H1 (cell line): ENCODE measurements at regions not wholly inside any gene's neighbourhood (a gene's known extent, or its start where the extent isn't known, plus 50 kb on each side); places are given as distances from the start of the nearest gene placed in this dataset.

Experiments
- CTCF ChIA-PET: fragments of 300-600 bp; sonication (Branson Sonifier 250); formaldehyde crosslinking; loops from one replicate; lab custom pipeline; 2021; ENCODE audit not compliant: partially characterized antibody; lab: Charles Lee
- POLR2A ChIA-PET: fragments of 300-600 bp; sonication (Branson Sonifier 250); formaldehyde crosslinking; loops from one replicate; lab custom pipeline; 2021; ENCODE audit warnings: inconsistent platforms; ENCODE audit not compliant: partially characterized antibody; lab: Charles Lee
- DNase-seq, 2 experiments: peaks; one replicate each; pipeline versions ENCODE4 v3.0.0 to v3.0.0-alpha.2; 2010 to 2022; ENCODE audit warnings: low spot score in 2 of 2, low read depth in 1 of 2, mixed read lengths in 1 of 2
- FAIRE-seq: peaks from 2 replicates; lab custom pipeline; 2011; peaks lifted over from hg19 to GRCh38; lab: Jason Lieb, UNC
- H2AFZ ChIP-seq: 2 replicates; pipeline ENCODE4 v1.8.1; 2012; ENCODE audit warnings: low read length, inconsistent platforms
- H2AK5ac ChIP-seq: 2 replicates; pipeline ENCODE4 v1.6.1; 2013; ENCODE audit warnings: low read depth, low read length
- H2BK120ac ChIP-seq: replicated peaks from 2 replicates; pipeline ENCODE3; 2013; ENCODE audit warnings: low read depth, low read length, inconsistent platforms
- H2BK12ac ChIP-seq: 2 replicates; pipeline ENCODE4 v1.6.1; 2013; ENCODE audit warnings: low read depth, low read length
- H2BK15ac ChIP-seq: 2 replicates; pipeline ENCODE4 v1.6.1; 2013; ENCODE audit warnings: low read length
- H2BK20ac ChIP-seq: 2 replicates; pipeline ENCODE4 v1.6.1; 2013; ENCODE audit warnings: low read length
- H2BK5ac ChIP-seq: 2 replicates; pipeline ENCODE4 v1.6.1; 2013; ENCODE audit warnings: low read depth, low read length
- H3K14ac ChIP-seq: 2 replicates; pipeline ENCODE4 v1.6.1; 2013; ENCODE audit warnings: inconsistent platforms; ENCODE audit not compliant: insufficient read length
- H3K18ac ChIP-seq: 2 replicates; pipeline ENCODE4 v1.6.1; 2013; ENCODE audit warnings: low read length; ENCODE audit errors: extremely low read depth
- H3K23ac ChIP-seq: 2 replicates; pipeline ENCODE4 v1.6.1; 2013; ENCODE audit warnings: inconsistent platforms; ENCODE audit not compliant: insufficient read length
- H3K23me2 ChIP-seq: 2 replicates; pipeline ENCODE4 v1.6.1; 2013; ENCODE audit warnings: low read depth, low read length
- H3K27ac ChIP-seq: 2 replicates; pipeline ENCODE4 v1.6.1; 2011; ENCODE audit warnings: low read depth, low read length, inconsistent platforms
- H3K27me3 ChIP-seq, 4 experiments: replicated peaks in 1 of 4; 1 replicate in 1 of 4; 2 replicates in 3 of 4; pipeline versions ENCODE4 v1.6.1 to v1.8.1; 2011 to 2013; ENCODE audit warnings: low read length in 3 of 4, mild to moderate bottlenecking in 3 of 4, inconsistent platforms in 2 of 4, mixed read lengths in 2 of 4, moderate library complexity in 1 of 4; ENCODE audit not compliant: control insufficient read depth in 3 of 4, insufficient read depth in 3 of 4; ENCODE audit errors: extremely low read depth in 1 of 4
- H3K36me3 ChIP-seq, 4 experiments: 2 replicates each; pipeline versions ENCODE4 v1.6.1 to v1.8.1; 2011 to 2013; ENCODE audit warnings: mild to moderate bottlenecking in 4 of 4, low read length in 3 of 4, moderate library complexity in 2 of 4, control low read depth in 1 of 4, inconsistent platforms in 1 of 4; ENCODE audit not compliant: insufficient read depth in 4 of 4, control insufficient read depth in 2 of 4
- H3K4ac ChIP-seq: replicated peaks from 2 replicates; pipeline ENCODE3; 2013; ENCODE audit warnings: low read length, low read depth, mixed read lengths, inconsistent platforms; ENCODE audit not compliant: insufficient read length
- H3K4me1 ChIP-seq, 4 experiments: replicated peaks in 1 of 4; 1 replicate in 1 of 4; 2 replicates in 3 of 4; pipeline versions ENCODE4 v1.6.1 to v1.8.1; 2011 to 2013; ENCODE audit warnings: low read length in 3 of 4, inconsistent platforms in 2 of 4, mixed read lengths in 1 of 4; ENCODE audit not compliant: insufficient read depth in 4 of 4, control insufficient read depth in 3 of 4
- H3K4me2 ChIP-seq, 2 experiments: 2 replicates each; pipeline versions ENCODE4 v1.6.1 to v1.8.1; 2011 to 2013; ENCODE audit warnings: low read depth in 2 of 2, low read length in 2 of 2, control low read depth in 1 of 2, inconsistent platforms in 1 of 2, mild to moderate bottlenecking in 1 of 2; ENCODE audit not compliant: insufficient read depth in 1 of 2
- H3K4me3 ChIP-seq, 4 experiments: fragments of 200-600, 300-600 bp in 1 of 4; sonication (generic), shearing (Covaris generic), sonication (Bioruptor Twin) in 1 of 4; 2 replicates each; pipeline versions ENCODE4 v1.5.1 to v1.8.1; 2011 to 2016; ENCODE audit warnings: low read length in 4 of 4, low read depth in 3 of 4, control low read depth in 2 of 4, inconsistent platforms in 2 of 4, mild to moderate bottlenecking in 2 of 4, mixed read lengths in 1 of 4, moderate library complexity in 1 of 4; ENCODE audit not compliant: insufficient read depth in 2 of 4; ENCODE audit errors: extremely low read depth in 1 of 4
- H3K56ac ChIP-seq: replicated peaks from 2 replicates; pipeline ENCODE3; 2013; ENCODE audit warnings: low read depth, mild to moderate bottlenecking, mixed read lengths, low read length, inconsistent platforms; ENCODE audit not compliant: insufficient read length
- H3K79me1 ChIP-seq: 2 replicates; pipeline ENCODE4 v1.6.1; 2013; ENCODE audit warnings: low read depth, low read length, control low read depth
- H3K79me2 ChIP-seq, 2 experiments: 2 replicates each; pipeline versions ENCODE4 v1.6.1 to v1.8.1; 2012 to 2013; ENCODE audit warnings: low read length in 2 of 2, mild to moderate bottlenecking in 2 of 2, inconsistent platforms in 1 of 2; ENCODE audit not compliant: insufficient read depth in 2 of 2, control insufficient read depth in 1 of 2
- H3K9ac ChIP-seq, 4 experiments: replicated peaks in 1 of 4; 1 replicate in 1 of 4; 2 replicates in 3 of 4; pipeline versions ENCODE4 v1.6.1 to v1.8.1; 2011 to 2013; ENCODE audit warnings: low read depth in 3 of 4, low read length in 3 of 4, control low read depth in 2 of 4, mild to moderate bottlenecking in 2 of 4, moderate library complexity in 2 of 4, inconsistent platforms in 1 of 4; ENCODE audit errors: extremely low read depth in 1 of 4
- H3K9me3 ChIP-seq, 2 experiments: 2 replicates each; pipeline versions ENCODE4 v1.6.1 to v1.8.1; 2012 to 2013; ENCODE audit warnings: mild to moderate bottlenecking in 2 of 2, moderate library complexity in 2 of 2, control low read depth in 1 of 2, inconsistent platforms in 1 of 2, low read depth in 1 of 2, low read length in 1 of 2, mixed read lengths in 1 of 2; ENCODE audit not compliant: insufficient read depth in 2 of 2
- H4K20me1 ChIP-seq, 2 experiments: replicated peaks in 1 of 2; 2 replicates each; pipeline versions ENCODE3 to v1.8.1; 2011 to 2013; ENCODE audit warnings: inconsistent platforms in 2 of 2, low read length in 2 of 2, mild to moderate bottlenecking in 1 of 2; ENCODE audit not compliant: insufficient read depth in 2 of 2, control insufficient read depth in 1 of 2
- H4K5ac ChIP-seq: 2 replicates; pipeline ENCODE4 v1.6.1; 2013; ENCODE audit warnings: low read length, low read depth, mixed read lengths, inconsistent platforms; ENCODE audit not compliant: insufficient read length
- H4K8ac ChIP-seq: 2 replicates; pipeline ENCODE4 v1.8.0; 2013; ENCODE audit warnings: mild to moderate bottlenecking, moderate library complexity, low read length, inconsistent platforms; ENCODE audit not compliant: insufficient read depth; ENCODE audit errors: extremely low read depth
- H4K91ac ChIP-seq: replicated peaks from 2 replicates; pipeline ENCODE3; 2013; ENCODE audit warnings: low read length, mixed read lengths, inconsistent platforms; ENCODE audit not compliant: insufficient read length
- CBX5 ChIP-seq: fragments of 300-800, 300-1000 bp; sonication (generic); IDR thresholded peaks from 2 replicates; pipeline ENCODE4 v1.7.1; 2016; ENCODE audit warnings: antibody characterized with exemption, low read length, low read depth
- KDM5A ChIP-seq: fragments of 200-600 bp; IDR thresholded peaks from 2 replicates; pipeline ENCODE4 v1.7.1; 2012; ENCODE audit warnings: mild to moderate bottlenecking, low read length, inconsistent platforms, mixed read lengths
- POLR2AphosphoS5 ChIP-seq: IDR thresholded peaks from 2 replicates; pipeline ENCODE4 v1.6.1; 2011; ENCODE audit warnings: low read depth, low read length
- RNF2 ChIP-seq: fragments of 200-900, 300-1000 bp; sonication (generic); IDR thresholded peaks from 2 replicates; pipeline ENCODE4 v1.7.1; 2016; ENCODE audit warnings: borderline replicate concordance, low read depth, mild to moderate bottlenecking, antibody characterized with exemption, low read length; ENCODE audit not compliant: poor library complexity, severe bottlenecking; ENCODE audit errors: missing control alignments
- SRF ChIP-seq: IDR thresholded peaks from 2 replicates; pipeline ENCODE4 v1.6.1; 2011; ENCODE audit warnings: mild to moderate bottlenecking, low read depth, low read length, moderate library complexity
- SUZ12 ChIP-seq: fragments of 200-600 bp; sonication (generic); IDR thresholded peaks from 2 replicates; pipeline ENCODE4 v1.6.1; 2012; ENCODE audit warnings: mild to moderate bottlenecking, inconsistent platforms, low read length, moderate library complexity, mixed read lengths
- YY1 ChIP-seq: IDR thresholded peaks from 2 replicates; pipeline ENCODE4 v1.6.1; 2011; ENCODE audit warnings: low read depth, mild to moderate bottlenecking, low read length
- ZNF274 ChIP-seq: IDR thresholded peaks from 2 replicates; pipeline ENCODE4 v1.7.0; 2012; ENCODE audit warnings: low read length, borderline replicate concordance; ENCODE audit errors: extremely low read depth
- WGBS, 2 experiments: shearing (Covaris generic) in 1 of 2; methylation state at CpG; one replicate each; pipeline versions ENCODE4 v1.1.6 to v1.1.7; 2013 to 2015; ENCODE audit warnings: low lambda C conversion rate in 2 of 2, mixed read lengths in 2 of 2, inconsistent platforms in 1 of 2, low coverage in 1 of 2, missing lambda C conversion rate in 1 of 2; ENCODE audit not compliant: insufficient replicate concordance in 2 of 2, insufficient coverage in 1 of 2, insufficient read length in 1 of 2; ENCODE audit errors: extremely low coverage in 1 of 2, missing lambda C conversion rate in 1 of 2; 5-methylcytosine and 5-hydroxymethylcytosine counted together

DNA sequence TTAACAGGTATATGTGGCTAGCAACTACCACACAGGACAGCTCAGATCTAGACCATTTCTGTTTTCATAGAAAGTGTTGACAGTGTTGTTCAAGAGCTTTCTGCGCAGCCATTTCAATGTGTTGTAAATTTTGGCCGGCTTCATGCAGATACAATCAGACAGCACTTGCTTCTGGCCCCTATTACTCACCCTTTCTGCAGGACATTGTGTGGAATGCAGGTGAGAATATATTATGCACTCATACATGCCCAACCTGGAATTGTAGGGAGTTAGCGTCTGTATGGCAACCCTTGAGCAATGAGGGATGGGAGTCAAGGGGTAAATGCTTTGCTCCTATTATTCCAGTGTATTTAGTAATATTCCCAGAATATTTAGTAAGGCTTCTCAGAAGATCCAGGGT, 180.9 kb upstream of the PLXNA2 start:
- Histone ChIP-seq H3K14ac (no peak overlapping the region), H3K9ac (no peak overlapping the region), H2BK20ac (no peak overlapping the region), H3K9me3 (no peaks in the 10 kb centered on the region), H4K5ac (no peak overlapping the region), H3K27ac (no peak overlapping the region), H3K4ac (no peak overlapping the region), H3K23ac (no peak overlapping the region), H4K8ac (no peak overlapping the region), H3K56ac (no peak overlapping the region), H3K18ac (no peak overlapping the region), H3K4me2 (no peak overlapping the region), H2BK12ac (no peak overlapping the region), H2AFZ (no peak overlapping the region), H3K27me3 (no peaks in the 10 kb centered on the region), H3K4me1 (peaks cover under 1 to 8% (median 2%) of the 10 kb centered on the region in 4 experiments; a peak in 2 of 7 replicates), H3K4me3 (no peak overlapping the region), H4K20me1 (no peaks in the 10 kb centered on the region), H2BK120ac (no peak overlapping the region), H3K79me1 (no peaks in the 10 kb centered on the region), H2AK5ac (no peak overlapping the region), H3K36me3 (no peaks in the 10 kb centered on the region), H3K23me2 (no peaks in the 10 kb centered on the region; the same call in 1 of the 2 replicates), H4K91ac (no peak overlapping the region), H3K79me2 (no peaks in the 10 kb centered on the region), H2BK5ac (no peak overlapping the region), H2BK15ac (no peak overlapping the region)
- WGBS, 2 experiments = 98% methylated on average over 3 of the region's 3 CpGs; no CpG with 5 or more reads in 1 of the 2 experiments
- TF ChIP-seq RNF2 = no peak
- TF ChIP-seq KDM5A = no peak
- no peak for TF ChIP-seq SUZ12
- no peak for TF ChIP-seq SRF
- no peak for TF ChIP-seq ZNF274
- TF ChIP-seq POLR2AphosphoS5 = no peak
- TF ChIP-seq YY1 = no peak
- TF ChIP-seq CBX5 = no peak
- FAIRE-seq = no peak
- CTCF ChIA-PET = interaction anchor here (1.0 to 1.1 kb wide), 2 partner anchors 15 to 51 kb away, joined by 3 read pairs; no protein-coding TSS in a partner anchor
- POLR2A ChIA-PET = no interaction called here
- DNase-seq = no peak
